IMR-90 (cell line): ENCODE measurements at regions not wholly inside any gene's neighbourhood (a gene's known extent, or its start where the extent isn't known, plus 50 kb on each side); places are given as distances from the start of the nearest gene placed in this dataset.

Experiments used
- ATAC-seq: fragments of 200-7000 bp; cut with Tn5 transposase; 2 replicates; pipeline ENCODE4 v1.9.1; 2020; ENCODE audit warnings: low read depth, mild to moderate bottlenecking, moderate library complexity
- BruUV-seq: library from RNA; stranded (reverse); fragments of 400-500 nt; replicated peaks from 2 replicates; lab custom pipeline; 2021; lab: Mats Ljungman, UMichigan
- CTCF ChIA-PET: fragments of 300-600 bp; formaldehyde crosslinking; extraction: SDS; loops from one replicate; lab custom pipeline; 2021; ENCODE audit warnings: antibody characterized with exemption; lab: Yijun Ruan, JAX
- POLR2A ChIA-PET: fragments of 300-600 bp; sonication (Branson Sonifier 250); formaldehyde crosslinking; loops from one replicate; lab custom pipeline; 2022; ENCODE audit warnings: antibody characterized with exemption; ENCODE audit not compliant: unreplicated experiment; lab: Charles Lee
- DNase-seq: peaks from one replicate; pipeline ENCODE4 v3.0.0; 2013
- H2AFZ ChIP-seq: replicated peaks from 2 replicates; pipeline ENCODE3; 2013; ENCODE audit warnings: low read length, mild to moderate bottlenecking; ENCODE audit not compliant: poor library complexity
- H2AK5ac ChIP-seq: 2 replicates; pipeline ENCODE4 v1.6.1; 2013; ENCODE audit warnings: low read depth, low read length, inconsistent platforms
- H2AK9ac ChIP-seq: replicated peaks from 2 replicates; pipeline ENCODE3; 2013; ENCODE audit warnings: mild to moderate bottlenecking, low read depth, low read length, moderate library complexity; ENCODE audit not compliant: poor library complexity
- H2BK120ac ChIP-seq: 2 replicates; pipeline ENCODE4 v1.6.1; 2013; ENCODE audit warnings: low read depth, low read length, inconsistent platforms
- H2BK15ac ChIP-seq: 3 replicates; pipeline ENCODE4 v1.6.1; 2013; ENCODE audit warnings: low read depth, low read length, inconsistent platforms
- H2BK20ac ChIP-seq: 2 replicates; pipeline ENCODE4 v1.6.1; 2013; ENCODE audit warnings: low read depth, mild to moderate bottlenecking, inconsistent platforms, low read length, moderate library complexity
- H2BK5ac ChIP-seq: 2 replicates; pipeline ENCODE4 v1.6.1; 2013; ENCODE audit warnings: mild to moderate bottlenecking, low read depth, low read length, inconsistent platforms; ENCODE audit not compliant: poor library complexity, severe bottlenecking
- H3K14ac ChIP-seq: replicated peaks from 2 replicates; pipeline ENCODE4 v1.6.1; 2013; ENCODE audit warnings: low read depth, low read length, inconsistent platforms
- H3K18ac ChIP-seq: 2 replicates; pipeline ENCODE4 v1.6.1; 2013; ENCODE audit warnings: low read depth, low read length, control low read depth
- H3K23ac ChIP-seq: 2 replicates; pipeline ENCODE4 v1.6.1; 2013; ENCODE audit warnings: low read depth, low read length, inconsistent platforms
- H3K27ac ChIP-seq: 2 replicates; pipeline ENCODE4 v1.5.1; 2013; ENCODE audit warnings: mild to moderate bottlenecking, control low read depth, low read length; ENCODE audit not compliant: insufficient read depth
- H3K27me3 ChIP-seq: 2 replicates; pipeline ENCODE4 v1.6.1; 2013; ENCODE audit warnings: low read length; ENCODE audit not compliant: control insufficient read depth, insufficient read depth
- H3K36me3 ChIP-seq: 2 replicates; pipeline ENCODE4 v1.6.1; 2013; ENCODE audit warnings: low read length, mixed read lengths; ENCODE audit not compliant: control insufficient read depth, insufficient read depth
- H3K4ac ChIP-seq: 2 replicates; pipeline ENCODE4 v1.6.1; 2013; ENCODE audit warnings: low read depth, low read length, inconsistent platforms
- H3K4me1 ChIP-seq: 2 replicates; pipeline ENCODE4 v1.6.1; 2013; ENCODE audit warnings: low read length, mixed read lengths; ENCODE audit not compliant: control insufficient read depth, insufficient read depth
- H3K4me2 ChIP-seq: 2 replicates; pipeline ENCODE4 v1.6.1; 2013; ENCODE audit warnings: low read depth, mild to moderate bottlenecking, control low read depth, low read length, moderate library complexity
- H3K4me3 ChIP-seq: 2 replicates; pipeline ENCODE4 v1.5.1; 2013; ENCODE audit warnings: low read depth, mild to moderate bottlenecking, control low read depth, low read length, moderate library complexity; ENCODE audit not compliant: insufficient read depth
- H3K56ac ChIP-seq: 2 replicates; pipeline ENCODE4 v1.6.1; 2013; ENCODE audit warnings: low read length, inconsistent platforms; ENCODE audit not compliant: insufficient read depth; ENCODE audit errors: extremely low read depth
- H3K79me1 ChIP-seq, 2 experiments: 2 replicates each; pipeline ENCODE4 v1.6.1; 2013; ENCODE audit warnings: low read length in 2 of 2, inconsistent platforms in 1 of 2, low read depth in 1 of 2
- H3K9ac ChIP-seq: 2 replicates; pipeline ENCODE4 v1.6.1; 2013; ENCODE audit warnings: low read depth, low read length, control low read depth
- H3K9me1 ChIP-seq: 2 replicates; pipeline ENCODE4 v1.6.1; 2013; ENCODE audit warnings: low read length, inconsistent platforms; ENCODE audit not compliant: insufficient read depth
- H3K9me3 ChIP-seq: 2 replicates; pipeline ENCODE4 v1.6.1; 2013; ENCODE audit warnings: low read length; ENCODE audit not compliant: control insufficient read depth, insufficient read depth
- H4K20me1 ChIP-seq: 2 replicates; pipeline ENCODE4 v1.6.1; 2013; ENCODE audit warnings: low read length, inconsistent platforms; ENCODE audit not compliant: insufficient read depth
- H4K5ac ChIP-seq: 2 replicates; pipeline ENCODE4 v1.6.1; 2013; ENCODE audit warnings: mild to moderate bottlenecking, low read depth, low read length, control low read depth
- H4K8ac ChIP-seq, 2 experiments: 2 replicates each; pipeline ENCODE4 v1.6.1; 2013; ENCODE audit warnings: low read depth in 2 of 2, low read length in 2 of 2, control low read depth in 1 of 2, inconsistent platforms in 1 of 2
- H4K91ac ChIP-seq: 2 replicates; pipeline ENCODE4 v1.6.1; 2013; ENCODE audit warnings: low read depth, low read length, inconsistent platforms; ENCODE audit not compliant: insufficient read depth
- BHLHE40 ChIP-seq: fragments of 150-350 bp; IDR thresholded peaks from 2 replicates; pipeline ENCODE4 v1.6.1; 2016; ENCODE audit warnings: mild to moderate bottlenecking, low read depth, low read length
- CEBPB ChIP-seq: IDR thresholded peaks from 2 replicates; pipeline ENCODE4 v1.6.1; 2012; ENCODE audit warnings: low read depth, low read length, improper control_type of control experiment
- CHD1 ChIP-seq: IDR thresholded peaks from 2 replicates; pipeline ENCODE4 v1.6.1; 2012; ENCODE audit warnings: low read depth, low read length, improper control_type of control experiment
- MAFK ChIP-seq: IDR thresholded peaks from 2 replicates; pipeline ENCODE4 v1.6.1; 2012; ENCODE audit warnings: low read depth, low read length, improper control_type of control experiment
- MAZ ChIP-seq: IDR thresholded peaks from 2 replicates; pipeline ENCODE4 v1.6.1; 2012; ENCODE audit warnings: low read depth, mild to moderate bottlenecking, low read length, improper control_type of control experiment, moderate library complexity, borderline replicate concordance
- MXI1 ChIP-seq: IDR thresholded peaks from 2 replicates; pipeline ENCODE4 v1.6.1; 2012; ENCODE audit warnings: low read depth, mild to moderate bottlenecking, low read length, moderate library complexity, borderline replicate concordance
- NFE2L2 ChIP-seq: fragments of 150-350 bp; IDR thresholded peaks from 2 replicates; pipeline ENCODE4 v1.6.1; 2016; ENCODE audit warnings: low read depth, mild to moderate bottlenecking, low read length
- POLR2A ChIP-seq: IDR thresholded peaks from 2 replicates; pipeline ENCODE4 v1.6.1; 2012; ENCODE audit warnings: mild to moderate bottlenecking, low read depth, low read length
- RAD21 ChIP-seq: IDR thresholded peaks from 2 replicates; pipeline ENCODE4 v1.6.1; 2012; ENCODE audit warnings: low read length, improper control_type of control experiment
- RCOR1 ChIP-seq: IDR thresholded peaks from 2 replicates; pipeline ENCODE4 v1.6.1; 2012; ENCODE audit warnings: mild to moderate bottlenecking, low read length, improper control_type of control experiment; ENCODE audit not compliant: insufficient replicate concordance
- RFX5 ChIP-seq: IDR thresholded peaks from 2 replicates; pipeline ENCODE4 v1.8.0; 2012; ENCODE audit warnings: low read depth, mild to moderate bottlenecking, low read length, moderate library complexity
- SMC3 ChIP-seq: fragments of 150-350 bp; IDR thresholded peaks from 2 replicates; pipeline ENCODE4 v1.6.1; 2016; ENCODE audit warnings: low read depth, mild to moderate bottlenecking, antibody characterized with exemption, low read length, moderate library complexity
- WGBS, 2 experiments: methylation state at CpG; one replicate each; pipeline versions ENCODE4 v1.1.5 to v1.1.7; 2013; ENCODE audit warnings: missing lambda C conversion rate in 2 of 2; ENCODE audit not compliant: insufficient read length in 1 of 2; ENCODE audit errors: extremely low coverage in 2 of 2; 5-methylcytosine and 5-hydroxymethylcytosine counted together
- dilution Hi-C: fragments of 300-500 bp; cut with HindIII; formaldehyde crosslinking; loops from one replicate; pipeline ENCODE4 v1.14.3; 2018; ENCODE audit warnings: low sequenced_read_pairs; ENCODE audit not compliant: unreplicated experiment
- in situ Hi-C: fragments of 300-500 bp; cut with MboI; formaldehyde crosslinking; loops from 3 replicates; pipeline ENCODE4 v1.14.3; 2019; ENCODE audit warnings: low sequenced_read_pairs, inconsistent platforms, mixed read lengths
- intact Hi-C: fragments of 100-400 bp; cut with micrococcal nuclease; formaldehyde crosslinking; loops from 2 replicates; pipeline ENCODE4 v1.10.0; 2022
- TF ChIP-seq, protein P1 (sequence below): fragments of 150-350 bp; IDR thresholded peaks from 2 replicates; pipeline ENCODE4 v1.6.1; 2016; ENCODE audit warnings: low read depth, mild to moderate bottlenecking, low read length, moderate library complexity, borderline replicate concordance
- TF ChIP-seq, protein P2 (sequence below): fragments of 150-350 bp; IDR thresholded peaks from 2 replicates; pipeline ENCODE4 v1.6.1; 2017; ENCODE audit warnings: mild to moderate bottlenecking, antibody characterized with exemption, low read length, low read depth
- TF ChIP-seq, protein P3 (sequence below): conservative IDR thresholded peaks from 2 replicates; pipeline ENCODE4 v1.5.1; 2012; ENCODE audit warnings: mild to moderate bottlenecking, low read depth, low read length, improper control_type of control experiment

DNA sequence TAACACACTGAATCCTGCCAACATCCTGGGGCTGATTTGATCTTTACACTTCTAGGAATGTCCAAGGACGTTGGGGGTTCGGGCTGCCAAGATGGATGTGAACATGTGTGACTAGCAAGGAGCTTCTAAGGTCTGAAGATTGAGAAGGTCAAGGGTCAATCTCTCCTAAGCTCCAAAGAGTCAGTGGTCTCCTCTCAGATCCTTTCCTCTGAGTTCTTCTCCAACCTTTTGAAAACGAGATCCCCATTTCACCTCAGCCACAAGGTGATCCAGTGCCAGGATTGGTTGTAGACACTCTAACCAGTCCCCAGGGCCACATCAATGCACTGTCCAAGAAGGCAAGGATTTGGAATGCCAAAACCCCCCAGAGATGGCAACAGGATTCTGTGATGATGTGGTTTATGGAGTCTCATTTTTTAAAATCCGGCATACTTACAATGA lies 266.8 kb downstream of the NDUFS4 start:
- POLR2A ChIA-PET: no interaction called here

More for the DNA sequence above, 266.8 kb downstream of the NDUFS4 start:
- Histone ChIP-seq H3K4me3 (no peak overlapping the region), H3K9me1 (no peaks in the 10 kb centered on the region), H3K4me1 (no peaks in the 10 kb centered on the region), H4K91ac (no peak overlapping the region), H2BK5ac (no peak overlapping the region), H4K5ac (no peak overlapping the region), H3K9me3 (no peaks in the 10 kb centered on the region), H2AK5ac (no peak overlapping the region), H3K27me3 (no peaks in the 10 kb centered on the region; the same call in 1 of the 2 replicates), H3K36me3 (no peaks in the 10 kb centered on the region), H3K14ac (no peak overlapping the region), H2BK20ac (no peak overlapping the region), H3K79me1 (no peaks in the 10 kb centered on the region), H4K8ac (no peak overlapping the region), H2AK9ac (no peak overlapping the region), H2BK120ac (no peak overlapping the region), H3K27ac (no peak overlapping the region), H3K9ac (no peak overlapping the region), H2BK15ac (no peak overlapping the region), H2AFZ (no peak overlapping the region), H3K56ac (no peak overlapping the region), H3K4ac (no peak overlapping the region), H3K23ac (no peak overlapping the region), H4K20me1 (no peaks in the 10 kb centered on the region), H3K18ac (no peak overlapping the region), H3K4me2 (no peak overlapping the region)
- TF ChIP-seq CEBPB: no peak
- TF ChIP-seq POLR2A: no peak
- no peak for TF ChIP-seq MAFK
- TF ChIP-seq, protein P1, sequence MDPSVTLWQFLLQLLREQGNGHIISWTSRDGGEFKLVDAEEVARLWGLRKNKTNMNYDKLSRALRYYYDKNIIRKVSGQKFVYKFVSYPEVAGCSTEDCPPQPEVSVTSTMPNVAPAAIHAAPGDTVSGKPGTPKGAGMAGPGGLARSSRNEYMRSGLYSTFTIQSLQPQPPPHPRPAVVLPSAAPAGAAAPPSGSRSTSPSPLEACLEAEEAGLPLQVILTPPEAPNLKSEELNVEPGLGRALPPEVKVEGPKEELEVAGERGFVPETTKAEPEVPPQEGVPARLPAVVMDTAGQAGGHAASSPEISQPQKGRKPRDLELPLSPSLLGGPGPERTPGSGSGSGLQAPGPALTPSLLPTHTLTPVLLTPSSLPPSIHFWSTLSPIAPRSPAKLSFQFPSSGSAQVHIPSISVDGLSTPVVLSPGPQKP: no peak
- TF ChIP-seq, protein P2, sequence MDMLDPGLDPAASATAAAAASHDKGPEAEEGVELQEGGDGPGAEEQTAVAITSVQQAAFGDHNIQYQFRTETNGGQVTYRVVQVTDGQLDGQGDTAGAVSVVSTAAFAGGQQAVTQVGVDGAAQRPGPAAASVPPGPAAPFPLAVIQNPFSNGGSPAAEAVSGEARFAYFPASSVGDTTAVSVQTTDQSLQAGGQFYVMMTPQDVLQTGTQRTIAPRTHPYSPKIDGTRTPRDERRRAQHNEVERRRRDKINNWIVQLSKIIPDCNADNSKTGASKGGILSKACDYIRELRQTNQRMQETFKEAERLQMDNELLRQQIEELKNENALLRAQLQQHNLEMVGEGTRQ: no peak
- no peak for TF ChIP-seq RAD21
- no peak for TF ChIP-seq NFE2L2
- TF ChIP-seq, protein P3, sequence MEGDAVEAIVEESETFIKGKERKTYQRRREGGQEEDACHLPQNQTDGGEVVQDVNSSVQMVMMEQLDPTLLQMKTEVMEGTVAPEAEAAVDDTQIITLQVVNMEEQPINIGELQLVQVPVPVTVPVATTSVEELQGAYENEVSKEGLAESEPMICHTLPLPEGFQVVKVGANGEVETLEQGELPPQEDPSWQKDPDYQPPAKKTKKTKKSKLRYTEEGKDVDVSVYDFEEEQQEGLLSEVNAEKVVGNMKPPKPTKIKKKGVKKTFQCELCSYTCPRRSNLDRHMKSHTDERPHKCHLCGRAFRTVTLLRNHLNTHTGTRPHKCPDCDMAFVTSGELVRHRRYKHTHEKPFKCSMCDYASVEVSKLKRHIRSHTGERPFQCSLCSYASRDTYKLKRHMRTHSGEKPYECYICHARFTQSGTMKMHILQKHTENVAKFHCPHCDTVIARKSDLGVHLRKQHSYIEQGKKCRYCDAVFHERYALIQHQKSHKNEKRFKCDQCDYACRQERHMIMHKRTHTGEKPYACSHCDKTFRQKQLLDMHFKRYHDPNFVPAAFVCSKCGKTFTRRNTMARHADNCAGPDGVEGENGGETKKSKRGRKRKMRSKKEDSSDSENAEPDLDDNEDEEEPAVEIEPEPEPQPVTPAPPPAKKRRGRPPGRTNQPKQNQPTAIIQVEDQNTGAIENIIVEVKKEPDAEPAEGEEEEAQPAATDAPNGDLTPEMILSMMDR: no peak
- no peak for TF ChIP-seq SMC3
- no peak for TF ChIP-seq CHD1
- TF ChIP-seq MAZ: no peak
- TF ChIP-seq RFX5: no peak
- no peak for TF ChIP-seq MXI1
- no peak for TF ChIP-seq RCOR1
- no peak for TF ChIP-seq BHLHE40
- no TSS peak for BruUV-seq
- no peak for ATAC-seq
- CTCF ChIA-PET: no interaction called here
- no CpG with 5 or more reads among the region's 4 CpGs for WGBS, 2 experiments
- in situ Hi-C loops: no loop called here
- dilution Hi-C loops: no loop called here
- intact Hi-C loops: no loop called here
- no peak for DNase-seq
